Heart left ventricle (tissue), 16 donors: ENCODE measurements at regions not wholly inside any gene's neighbourhood (a gene's known extent, or its start where the extent isn't known, plus 50 kb on each side); places are given as distances from the start of the nearest gene placed in this dataset.
"Not testable (repeated sequence)": the region's sequence is repeated elsewhere in the genome, so short reads cannot be mapped to it uniquely, and the experiment has no call there.

Source experiments
- ATAC-seq, 4 donors: fragments of 200-7000 bp; cut with Tn5 transposase; one replicate each; pipeline ENCODE4 v1.9.1; 2020 to 2022; ENCODE audit warnings: moderate library complexity in 4 of 4, mild to moderate bottlenecking in 3 of 4, moderate number of reproducible peaks in 1 of 4
- DNase-seq, 5 donors: peaks; one replicate each; pipeline ENCODE4 v3.0.0-alpha.2; 2020
- H3K27ac ChIP-seq, 12 donors: fragments of 200-600 bp; sonication (generic) in 4 of 12; one replicate each; pipeline versions ENCODE4 v1.5.0 to v1.8.0; 2016 to 2022; ENCODE audit warnings: mild to moderate bottlenecking in 2 of 12
- H3K27me3 ChIP-seq, 9 donors: fragments of 200-600 bp; sonication (generic) in 2 of 9; one replicate each; pipeline versions ENCODE4 v1.5.1 to v1.8.0; 2016 to 2022; ENCODE audit warnings: mild to moderate bottlenecking in 3 of 9
- H3K36me3 ChIP-seq, 9 donors: fragments of 200-600 bp; sonication (generic) in 2 of 9; one replicate each; pipeline versions ENCODE4 v1.5.0 to v1.8.0; 2018 to 2022; ENCODE audit warnings: mild to moderate bottlenecking in 2 of 9
- H3K4me1 ChIP-seq, 12 donors: fragments of 200-600 bp; sonication (generic) in 4 of 12; one replicate each; pipeline versions ENCODE4 v1.5.0 to v1.8.0; 2016 to 2022; ENCODE audit warnings: mild to moderate bottlenecking in 3 of 12
- H3K4me3 ChIP-seq, 12 donors: fragments of 200-600 bp; sonication (generic) in 4 of 12; one replicate each; pipeline versions ENCODE4 v1.5.0 to v1.8.0; 2017 to 2022; ENCODE audit warnings: mild to moderate bottlenecking in 9 of 12, moderate library complexity in 4 of 12
- H3K9me3 ChIP-seq, 12 donors: fragments of 200-600 bp; sonication (generic) in 4 of 12; one replicate each; pipeline versions ENCODE4 v1.5.0 to v1.8.0; 2016 to 2022; ENCODE audit warnings: mild to moderate bottlenecking in 1 of 12
- POLR2A ChIP-seq, 2 donors: fragments of 450-650 bp; IDR thresholded peaks; one replicate each; pipeline ENCODE4 v1.6.1; 2017; ENCODE audit warnings: antibody characterized with exemption in 2 of 2, mild to moderate bottlenecking in 2 of 2, moderate library complexity in 2 of 2
- WGBS, 4 donors: extraction: QIAGEN DNeasy Blood & Tissue Kit in 2 of 4; methylation state at CpG; one replicate each; pipeline versions ENCODE4 v1.1.5 to v1.1.7; 2013 to 2018; 5-methylcytosine and 5-hydroxymethylcytosine counted together
- intact Hi-C, 10 donors: fragments of 100-400 bp; cut with DNase I; formaldehyde crosslinking; loops; one replicate each; pipeline versions ENCODE4 v1.11.1 to v1.14.2; 2022
- TF ChIP-seq, protein P1 (sequence below), 12 donors: fragments of 200-600 bp; sonication (generic) in 4 of 12; IDR thresholded peaks; one replicate each; pipeline versions ENCODE4 v1.5.0 to v1.8.0; 2018 to 2022; ENCODE audit warnings: antibody characterized with exemption in 12 of 12, mild to moderate bottlenecking in 5 of 12
- donor health status: ischemic (EF 13 %, LVEDD 7.1; RV severe dilation, severe dysfunction).
- donor health status: healthy with polysubstance abuse.
- donor health status: DM: no; HTN: yes; CAD: no.
- donor health status: DM: no; HTN: no; CAD: no.
- donor health status: ischemic (EF 25% LVEDD 6.9; RV normal size, moderate dysfunction).
- donor health status: ischemic (EF 25% LVEDD 5.7; RV mildly dilated, moderate dysfunction).
- donor health status: healthy.
- donor health status: DM: yes; HTN: yes; CAD: no.
- donor health status: ischemic (EF 35%, LVEDD 5.7; RV mildly dilated, moderate dysfunction).
- donor health status: nonischemic (EF 11% LVEDD 7.7; RV severe dilation, severe dysfunction).
- donor health status: DM: yes; HTN: yes; CAD: no.
- donor health status: PGD.
- donor health status: ischemic (EF 29% LVEDD 5.4; RV normal size, mild dysfunction).
- donor health status: nonischemic (EF 23%, LVEDD 6.1; RV moderate dilation, normal function).

DNA sequence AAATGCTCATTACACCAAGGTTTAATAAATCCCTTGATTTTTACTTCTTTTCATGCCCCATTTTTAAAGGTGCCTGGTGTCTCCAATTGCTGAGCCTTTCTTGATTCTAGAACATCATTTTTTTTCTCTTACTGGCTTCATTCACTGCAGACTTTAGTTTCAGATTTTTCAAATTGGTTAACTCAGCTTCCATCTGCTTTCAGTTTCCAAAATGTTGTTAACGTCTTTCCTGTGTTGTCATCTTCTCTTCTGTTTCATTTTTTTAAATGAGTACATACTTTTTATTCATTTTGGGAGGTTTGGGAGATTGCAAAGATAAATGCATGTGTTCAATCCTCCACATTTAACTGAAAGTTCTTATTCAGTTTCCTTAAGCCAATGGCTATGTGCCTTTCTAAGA is 126.4 kb upstream of the CCNG1 start:
- H3K27me3 ChIP-seq, result no peaks in the 10 kb centered on the region
- intact Hi-C loops, result no loop called here
- ATAC-seq, result no peak
- H3K4me3 ChIP-seq, result no peak overlapping the region
- H3K9me3 ChIP-seq, result peaks cover 0 to 16% (median 0%) of the 10 kb centered on the region in 12 donors
- no peaks in the 10 kb centered on the region for H3K36me3 ChIP-seq
- no peak for DNase-seq
- TF ChIP-seq POLR2A (IDR thresholded peaks at IDR 0.05), result no peak
- TF ChIP-seq, protein P1, sequence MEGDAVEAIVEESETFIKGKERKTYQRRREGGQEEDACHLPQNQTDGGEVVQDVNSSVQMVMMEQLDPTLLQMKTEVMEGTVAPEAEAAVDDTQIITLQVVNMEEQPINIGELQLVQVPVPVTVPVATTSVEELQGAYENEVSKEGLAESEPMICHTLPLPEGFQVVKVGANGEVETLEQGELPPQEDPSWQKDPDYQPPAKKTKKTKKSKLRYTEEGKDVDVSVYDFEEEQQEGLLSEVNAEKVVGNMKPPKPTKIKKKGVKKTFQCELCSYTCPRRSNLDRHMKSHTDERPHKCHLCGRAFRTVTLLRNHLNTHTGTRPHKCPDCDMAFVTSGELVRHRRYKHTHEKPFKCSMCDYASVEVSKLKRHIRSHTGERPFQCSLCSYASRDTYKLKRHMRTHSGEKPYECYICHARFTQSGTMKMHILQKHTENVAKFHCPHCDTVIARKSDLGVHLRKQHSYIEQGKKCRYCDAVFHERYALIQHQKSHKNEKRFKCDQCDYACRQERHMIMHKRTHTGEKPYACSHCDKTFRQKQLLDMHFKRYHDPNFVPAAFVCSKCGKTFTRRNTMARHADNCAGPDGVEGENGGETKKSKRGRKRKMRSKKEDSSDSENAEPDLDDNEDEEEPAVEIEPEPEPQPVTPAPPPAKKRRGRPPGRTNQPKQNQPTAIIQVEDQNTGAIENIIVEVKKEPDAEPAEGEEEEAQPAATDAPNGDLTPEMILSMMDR (IDR thresholded peaks at IDR 0.05), result no peak
- 29 to 51% (median 41%) methylated on average over 1 of the region's 1 CpG for WGBS, 4 donors
- H3K27ac ChIP-seq, result peak overlapping the region in 1 of 12 donors; percentile 35
- H3K4me1 ChIP-seq, result no peaks in the 10 kb centered on the region

DNA sequence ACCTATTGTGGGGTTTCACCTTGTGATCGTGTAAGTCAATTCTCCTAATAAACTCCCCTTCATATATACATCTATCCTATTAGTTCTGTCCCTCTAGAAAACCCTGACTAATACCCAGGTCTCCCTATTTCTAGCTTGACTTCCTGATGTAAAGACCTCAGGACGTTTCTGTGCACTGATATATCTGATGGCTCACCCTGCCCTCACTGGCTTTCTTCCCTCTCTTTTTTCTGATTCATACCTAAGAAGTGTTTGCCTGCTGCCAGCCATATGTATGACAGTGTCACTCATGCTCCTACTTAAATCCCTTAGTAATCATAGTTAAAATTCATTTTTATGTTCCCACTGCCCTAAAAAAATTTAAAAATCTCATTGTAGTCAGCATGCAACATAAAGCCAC is 124.8 kb upstream of the CCNG1 start:
- Histone ChIP-seq H3K36me3 (no peaks in the 10 kb centered on the region), H3K27ac (no peak overlapping the region), H3K27me3 (no peaks in the 10 kb centered on the region), H3K4me1 (no peaks in the 10 kb centered on the region), H3K9me3 (peaks cover 0 to 16% (median 0%) of the 10 kb centered on the region in 12 donors), H3K4me3 (no peak overlapping the region)
- WGBS, 4 donors, result 46 to 67% (median 62%) methylated on average over 2 of the region's 2 CpGs
- no peak for DNase-seq
- intact Hi-C loops, result no loop called here
- TF ChIP-seq, protein P1 (IDR thresholded peaks at IDR 0.05), result no peak
- TF ChIP-seq POLR2A (IDR thresholded peaks at IDR 0.05), result no peak
- ATAC-seq, result no peak

- intact Hi-C loops, H3K4me1 ChIP-seq, DNase-seq, ATAC-seq, H3K36me3 ChIP-seq, H3K27me3 ChIP-seq, H3K4me3 ChIP-seq, H3K27ac ChIP-seq: not testable (repeated sequence)
- peaks cover 0 to 16% (median 0%) of the 10 kb centered on the region in 12 donors for H3K9me3 ChIP-seq
- 70 to 83% (median 73%) methylated on average over 7 of the region's 7 CpGs for WGBS, 4 donors
These were observed 124.3 kb upstream of the CCNG1 start for GRCh38 chr5:163313049-163313448.

DNA sequence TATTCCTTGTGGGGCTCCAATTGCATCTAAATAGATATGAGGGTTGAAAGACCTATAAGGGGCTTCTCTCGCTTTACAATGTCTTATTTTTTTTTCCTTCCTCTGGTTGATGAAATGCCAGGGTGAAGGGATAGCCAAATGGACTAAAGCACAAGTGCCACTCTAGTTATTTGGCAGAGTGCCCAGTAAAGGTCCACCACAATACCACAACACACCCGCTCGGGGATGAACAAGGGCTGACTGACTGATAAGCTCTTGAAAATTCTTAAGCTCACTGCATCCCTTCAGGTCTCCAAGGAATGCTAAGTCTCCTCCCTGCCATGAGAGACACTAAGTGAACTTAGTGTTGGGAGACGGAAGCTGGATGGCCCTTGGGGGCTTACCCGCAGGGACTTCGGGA is 121.0 kb upstream of the CCNG1 start:
- DNase-seq, H3K4me1 ChIP-seq, H3K4me3 ChIP-seq, H3K27me3 ChIP-seq, intact Hi-C loops, ATAC-seq, H3K36me3 ChIP-seq, H3K27ac ChIP-seq: not testable (repeated sequence)
- WGBS, 4 donors, result 52 to 64% (median 61%) methylated on average over 6 of the region's 6 CpGs
- H3K9me3 ChIP-seq, result peaks cover 0 to 16% (median 0%) of the 10 kb centered on the region in 12 donors

- ATAC-seq, result no peak
- intact Hi-C loops, result no loop called here
- WGBS, 4 donors, result 86 to 97% (median 91%) methylated on average over 6 to 14 of the region's 14 CpGs
These were observed 118.7 kb upstream of the CCNG1 start for GRCh38 chr5:163318707-163319106.

More at GRCh38 chr5:163318707-163319106, 118.7 kb upstream of the CCNG1 start:
- Histone ChIP-seq H3K27ac (no peak overlapping the region), H3K4me1 (no peaks in the 10 kb centered on the region), H3K9me3 (peaks cover 0 to 2% (median 0%) of the 10 kb centered on the region in 12 donors), H3K36me3 (no peaks in the 10 kb centered on the region), H3K4me3 (no peak overlapping the region), H3K27me3 (no peaks in the 10 kb centered on the region)
- no peak for DNase-seq
- TF ChIP-seq POLR2A (IDR thresholded peaks at IDR 0.05), result no peak
- TF ChIP-seq, protein P1 (IDR thresholded peaks at IDR 0.05), result no peak
